HCT116 (cell line): ENCODE measurements at regions not wholly inside any gene's neighbourhood (a gene's known extent, or its start where the extent isn't known, plus 50 kb on each side); places are given as distances from the start of the nearest gene placed in this dataset.

Experiments
- CEBPB ChIP-seq: IDR thresholded peaks from 2 replicates; pipeline ENCODE4 v1.6.1; 2012; ENCODE audit warnings: low read depth
- EZH2 ChIP-seq: fragments of 200-600 bp; sonication (generic); IDR thresholded peaks from 2 replicates; pipeline ENCODE4 v1.6.1; 2017; ENCODE audit warnings: antibody characterized with exemption, mixed run types
- POLR2A ChIP-seq: IDR thresholded peaks from 2 replicates; pipeline ENCODE4 v1.7.0; 2011; ENCODE audit warnings: borderline replicate concordance; ENCODE audit not compliant: insufficient read depth, insufficient read length; ENCODE audit errors: extremely low read depth
- POLR2AphosphoS5 ChIP-seq: IDR thresholded peaks from 2 replicates; pipeline ENCODE4 v1.6.1; 2011; ENCODE audit warnings: mild to moderate bottlenecking, low read depth, low read length, moderate library complexity
- TCF7L2 ChIP-seq: IDR thresholded peaks from 2 replicates; pipeline ENCODE4 v1.7.0; 2011; ENCODE audit warnings: borderline replicate concordance, inconsistent platforms; ENCODE audit not compliant: insufficient read depth, insufficient read length; ENCODE audit errors: extremely low read depth
- TF ChIP-seq, protein P1 (sequence below), 3 experiments: fragments of 200-600 bp in 1 of 3; sonication (generic) in 1 of 3; IDR thresholded peaks in 2 of 3; conservative IDR thresholded peaks in 1 of 3; 2 replicates each; pipeline ENCODE4 v1.5.1; 2012 to 2017; ENCODE audit warnings: low read depth in 2 of 3, low read length in 2 of 3, antibody characterized with exemption in 1 of 3, borderline replicate concordance in 1 of 3, control low read depth in 1 of 3, mild to moderate bottlenecking in 1 of 3, mixed read lengths in 1 of 3, mixed run types in 1 of 3, moderate library complexity in 1 of 3; ENCODE audit not compliant: insufficient read depth in 1 of 3
- TF ChIP-seq, protein P2 (sequence below): IDR thresholded peaks from 2 replicates; pipeline ENCODE4 v1.6.1; 2012; ENCODE audit warnings: low read depth
- TF ChIP-seq, protein P3 (sequence below): IDR thresholded peaks from 2 replicates; pipeline ENCODE4 v1.6.1; 2012

DNA sequence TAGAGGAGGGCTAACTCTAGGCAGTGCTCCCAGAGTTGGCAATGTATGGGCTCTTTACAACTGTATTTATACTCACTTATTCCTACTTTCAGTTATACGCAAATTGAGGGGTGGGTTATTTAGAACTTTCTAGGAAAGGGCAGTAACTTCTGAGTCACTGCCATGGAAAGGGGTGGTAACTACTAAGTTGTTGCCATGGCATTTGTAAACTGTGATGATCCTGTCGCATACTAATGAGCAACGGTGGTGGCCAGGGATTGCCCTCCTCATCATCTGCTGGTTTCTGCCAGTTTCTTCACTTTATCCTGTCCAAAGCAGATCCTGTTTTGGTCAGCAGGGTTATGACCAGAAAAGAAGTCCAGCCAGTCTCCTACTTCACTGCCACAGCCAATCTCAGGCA lies 95.5 kb upstream of the PTPRT start:
- TF ChIP-seq, protein P1, sequence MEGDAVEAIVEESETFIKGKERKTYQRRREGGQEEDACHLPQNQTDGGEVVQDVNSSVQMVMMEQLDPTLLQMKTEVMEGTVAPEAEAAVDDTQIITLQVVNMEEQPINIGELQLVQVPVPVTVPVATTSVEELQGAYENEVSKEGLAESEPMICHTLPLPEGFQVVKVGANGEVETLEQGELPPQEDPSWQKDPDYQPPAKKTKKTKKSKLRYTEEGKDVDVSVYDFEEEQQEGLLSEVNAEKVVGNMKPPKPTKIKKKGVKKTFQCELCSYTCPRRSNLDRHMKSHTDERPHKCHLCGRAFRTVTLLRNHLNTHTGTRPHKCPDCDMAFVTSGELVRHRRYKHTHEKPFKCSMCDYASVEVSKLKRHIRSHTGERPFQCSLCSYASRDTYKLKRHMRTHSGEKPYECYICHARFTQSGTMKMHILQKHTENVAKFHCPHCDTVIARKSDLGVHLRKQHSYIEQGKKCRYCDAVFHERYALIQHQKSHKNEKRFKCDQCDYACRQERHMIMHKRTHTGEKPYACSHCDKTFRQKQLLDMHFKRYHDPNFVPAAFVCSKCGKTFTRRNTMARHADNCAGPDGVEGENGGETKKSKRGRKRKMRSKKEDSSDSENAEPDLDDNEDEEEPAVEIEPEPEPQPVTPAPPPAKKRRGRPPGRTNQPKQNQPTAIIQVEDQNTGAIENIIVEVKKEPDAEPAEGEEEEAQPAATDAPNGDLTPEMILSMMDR (IDR thresholded peaks at IDR 0.05 in 2 of 3, conservative IDR thresholded peaks at IDR 0.05 in 1 of 3; ENCODE audit: borderline replicate concordance in 1 of 3, insufficient read depth in 1 of 3, low read depth in 2 of 3, low read length in 2 of 3) = no peak
- TF ChIP-seq, protein P2, sequence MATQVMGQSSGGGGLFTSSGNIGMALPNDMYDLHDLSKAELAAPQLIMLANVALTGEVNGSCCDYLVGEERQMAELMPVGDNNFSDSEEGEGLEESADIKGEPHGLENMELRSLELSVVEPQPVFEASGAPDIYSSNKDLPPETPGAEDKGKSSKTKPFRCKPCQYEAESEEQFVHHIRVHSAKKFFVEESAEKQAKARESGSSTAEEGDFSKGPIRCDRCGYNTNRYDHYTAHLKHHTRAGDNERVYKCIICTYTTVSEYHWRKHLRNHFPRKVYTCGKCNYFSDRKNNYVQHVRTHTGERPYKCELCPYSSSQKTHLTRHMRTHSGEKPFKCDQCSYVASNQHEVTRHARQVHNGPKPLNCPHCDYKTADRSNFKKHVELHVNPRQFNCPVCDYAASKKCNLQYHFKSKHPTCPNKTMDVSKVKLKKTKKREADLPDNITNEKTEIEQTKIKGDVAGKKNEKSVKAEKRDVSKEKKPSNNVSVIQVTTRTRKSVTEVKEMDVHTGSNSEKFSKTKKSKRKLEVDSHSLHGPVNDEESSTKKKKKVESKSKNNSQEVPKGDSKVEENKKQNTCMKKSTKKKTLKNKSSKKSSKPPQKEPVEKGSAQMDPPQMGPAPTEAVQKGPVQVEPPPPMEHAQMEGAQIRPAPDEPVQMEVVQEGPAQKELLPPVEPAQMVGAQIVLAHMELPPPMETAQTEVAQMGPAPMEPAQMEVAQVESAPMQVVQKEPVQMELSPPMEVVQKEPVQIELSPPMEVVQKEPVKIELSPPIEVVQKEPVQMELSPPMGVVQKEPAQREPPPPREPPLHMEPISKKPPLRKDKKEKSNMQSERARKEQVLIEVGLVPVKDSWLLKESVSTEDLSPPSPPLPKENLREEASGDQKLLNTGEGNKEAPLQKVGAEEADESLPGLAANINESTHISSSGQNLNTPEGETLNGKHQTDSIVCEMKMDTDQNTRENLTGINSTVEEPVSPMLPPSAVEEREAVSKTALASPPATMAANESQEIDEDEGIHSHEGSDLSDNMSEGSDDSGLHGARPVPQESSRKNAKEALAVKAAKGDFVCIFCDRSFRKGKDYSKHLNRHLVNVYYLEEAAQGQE = no peak
- TF ChIP-seq POLR2A = no peak
- no peak for TF ChIP-seq EZH2
- no peak for TF ChIP-seq POLR2AphosphoS5
- TF ChIP-seq, protein P3, sequence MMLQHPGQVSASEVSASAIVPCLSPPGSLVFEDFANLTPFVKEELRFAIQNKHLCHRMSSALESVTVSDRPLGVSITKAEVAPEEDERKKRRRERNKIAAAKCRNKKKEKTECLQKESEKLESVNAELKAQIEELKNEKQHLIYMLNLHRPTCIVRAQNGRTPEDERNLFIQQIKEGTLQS = no peak
- no peak for TF ChIP-seq TCF7L2
- no peak for TF ChIP-seq CEBPB
